NCI-H1417 treated with DMSO at 0.1 percent for 48 hours (cell line): ENCODE measurements at regions not wholly inside any gene's neighbourhood (a gene's known extent, or its start where the extent isn't known, plus 50 kb on each side); places are given as distances from the start of the nearest gene placed in this dataset.

ENCODE experiments used
- DNase-seq: peaks from one replicate; lab custom pipeline; 2025; lab: John Stamatoyannopoulos, UW

- DNase-seq = no peak
Observed at GRCh38 chr18:55166260-55166598, 207.0 kb upstream of the CCDC68 start.

- DNase-seq = no peak
Observed at GRCh38 chr18:55163550-55163949, 204.3 kb upstream of the CCDC68 start.

GRCh38 chr18:55161916-55162315, 202.7 kb upstream of the CCDC68 start:
- no peak for DNase-seq

GRCh38 chr18:55159027-55159426, 199.8 kb upstream of the CCDC68 start:
- no peak for DNase-seq

GRCh38 chr18:55158570-55158969, 199.3 kb upstream of the CCDC68 start:
- no peak for DNase-seq

GRCh38 chr18:55153346-55153745, 194.1 kb upstream of the CCDC68 start:
- no peak for DNase-seq

GRCh38 chr18:55152801-55153200, 193.5 kb upstream of the CCDC68 start:
- DNase-seq = no peak

GRCh38 chr18:55149994-55150393, 190.7 kb upstream of the CCDC68 start:
- no peak for DNase-seq

GRCh38 chr18:55147791-55148190, 188.5 kb upstream of the CCDC68 start:
- DNase-seq = no peak

GRCh38 chr18:55144193-55144930, 185.1 kb upstream of the CCDC68 start:
- DNase-seq = no peak

- no peak for DNase-seq
Observed at GRCh38 chr18:55142410-55142809, 183.1 kb upstream of the CCDC68 start.

GRCh38 chr18:55141318-55141717, 182.1 kb upstream of the CCDC68 start:
- DNase-seq = no peak

- DNase-seq = no peak
Observed at GRCh38 chr18:55139836-55140235, 180.6 kb upstream of the CCDC68 start.

- DNase-seq = no peak
Observed at GRCh38 chr18:55139307-55139706, 180.0 kb upstream of the CCDC68 start.

- no peak for DNase-seq
Observed at GRCh38 chr18:55138401-55138800, 179.1 kb upstream of the CCDC68 start.

- no peak for DNase-seq
Observed at GRCh38 chr18:55137602-55138001, 178.3 kb upstream of the CCDC68 start.

GRCh38 chr18:55136864-55137263, 177.6 kb upstream of the CCDC68 start:
- DNase-seq = no peak

- DNase-seq = no peak
Observed at GRCh38 chr18:55136258-55136657, 177.0 kb upstream of the CCDC68 start.

- no peak for DNase-seq
Observed at GRCh38 chr18:55133378-55133777, 174.1 kb upstream of the CCDC68 start.

GRCh38 chr18:55128437-55128836, 169.2 kb upstream of the CCDC68 start:
- DNase-seq = no peak

- DNase-seq = no peak
Observed at GRCh38 chr18:55124078-55124763, 165.0 kb upstream of the CCDC68 start.

GRCh38 chr18:55123361-55123760, 164.1 kb upstream of the CCDC68 start:
- no peak for DNase-seq

GRCh38 chr18:55121397-55122170, 162.3 kb upstream of the CCDC68 start:
- no peak for DNase-seq
